Endothelial cell of umbilical vein (primary cell): ENCODE measurements at regions not wholly inside any gene's neighbourhood (a gene's known extent, or its start where the extent isn't known, plus 50 kb on each side); places are given as distances from the start of the nearest gene placed in this dataset.

Experiments used
- BruUV-seq: library from RNA; stranded (reverse); fragments of 400-500 nt; replicated peaks from 2 replicates; lab custom pipeline; 2021; lab: Mats Ljungman, UMichigan
- CTCF ChIA-PET: fragments of 300-600, 350-600 bp; sonication (Branson Sonifier 250); formaldehyde crosslinking; loops from one replicate; lab custom pipeline; 2021; ENCODE audit warnings: antibody characterized with exemption, inconsistent platforms; lab: Charles Lee
- POLR2A ChIA-PET: fragments of 300-600, 350-600 bp; sonication (Branson Sonifier 250); formaldehyde crosslinking; loops from one replicate; lab custom pipeline; 2021; ENCODE audit warnings: antibody characterized with exemption, inconsistent platforms; lab: Charles Lee
- DNase-seq: peaks from one replicate; pipeline ENCODE4 v3.0.0-alpha.2; 2011; ENCODE audit warnings: low read depth, low spot score
- FAIRE-seq: peaks from 2 replicates; lab custom pipeline; 2011; peaks lifted over from hg19 to GRCh38; lab: Jason Lieb, UNC
- H2AFZ ChIP-seq: 2 replicates; pipeline ENCODE4 v1.6.0; 2012; ENCODE audit warnings: low read depth, low read length, control low read depth, inconsistent platforms
- H3K27ac ChIP-seq: 2 replicates; pipeline ENCODE4 v1.5.1; 2011; ENCODE audit warnings: low read depth, mild to moderate bottlenecking, control low read depth, low read length, moderate library complexity; ENCODE audit not compliant: insufficient read depth
- H3K27me3 ChIP-seq, 2 experiments: 2 replicates each; pipeline versions ENCODE4 v1.6.0 to v1.6.1; 2011; ENCODE audit warnings: low read length in 2 of 2, mixed read lengths in 1 of 2; ENCODE audit not compliant: control insufficient read depth in 2 of 2, insufficient read depth in 2 of 2
- H3K36me3 ChIP-seq, 2 experiments: 2 replicates in 1 of 2; 3 replicates in 1 of 2; pipeline ENCODE4 v1.5.1; 2011; ENCODE audit warnings: low read length in 2 of 2, mild to moderate bottlenecking in 1 of 2, moderate library complexity in 1 of 2; ENCODE audit not compliant: control insufficient read depth in 2 of 2, insufficient read depth in 2 of 2; ENCODE audit errors: extremely low read depth in 1 of 2
- H3K4me1 ChIP-seq: 3 replicates; pipeline ENCODE4 v1.5.1; 2011; ENCODE audit warnings: mild to moderate bottlenecking, low read length; ENCODE audit not compliant: control insufficient read depth, insufficient read depth; ENCODE audit errors: extremely low read depth
- H3K4me2 ChIP-seq: 2 replicates; pipeline ENCODE4 v1.6.1; 2011; ENCODE audit warnings: low read length, control low read depth, mixed read lengths; ENCODE audit not compliant: insufficient read depth
- H3K4me3 ChIP-seq, 3 experiments: fragments of 200-600 bp in 1 of 3; sonication (generic), shearing (Covaris generic) in 1 of 3; replicated peaks in 1 of 3; 2 replicates each; pipeline ENCODE4 v1.5.1; 2011 to 2016; ENCODE audit warnings: control low read depth in 3 of 3, low read length in 3 of 3, mild to moderate bottlenecking in 2 of 3, inconsistent platforms in 1 of 3, low read depth in 1 of 3, moderate library complexity in 1 of 3; ENCODE audit not compliant: insufficient read depth in 1 of 3
- H3K79me2 ChIP-seq: 2 replicates; pipeline ENCODE4 v1.6.0; 2012; ENCODE audit warnings: low read length, inconsistent platforms; ENCODE audit not compliant: control insufficient read depth, insufficient read depth
- H3K9ac ChIP-seq: replicated peaks from 2 replicates; pipeline ENCODE3; 2011; ENCODE audit warnings: low read length, control low read depth; ENCODE audit not compliant: insufficient read depth; ENCODE audit errors: extremely low read depth
- H3K9me1 ChIP-seq: replicated peaks from 3 replicates; pipeline ENCODE4 v1.6.0; 2011; ENCODE audit warnings: mild to moderate bottlenecking, low read length; ENCODE audit not compliant: control insufficient read depth, insufficient read depth; ENCODE audit errors: extremely low read depth
- H3K9me3 ChIP-seq: replicated peaks from 2 replicates; pipeline ENCODE4 v1.5.1; 2012; ENCODE audit warnings: low read length, inconsistent platforms; ENCODE audit not compliant: control insufficient read depth, insufficient read depth
- H4K20me1 ChIP-seq: replicated peaks from 2 replicates; pipeline ENCODE3; 2011; ENCODE audit warnings: mild to moderate bottlenecking, low read length; ENCODE audit not compliant: control insufficient read depth, insufficient read depth; ENCODE audit errors: extremely low read depth
- CTCF ChIP-seq, 2 donors: IDR thresholded peaks; 1 replicate in 1 of 2; 2 replicates in 1 of 2; pipeline ENCODE4 v1.5.1; 2011; ENCODE audit warnings: low read length in 2 of 2, mild to moderate bottlenecking in 2 of 2, moderate library complexity in 2 of 2, control low read depth in 1 of 2, inconsistent platforms in 1 of 2, low read depth in 1 of 2; ENCODE audit not compliant: insufficient read depth in 1 of 2; ENCODE audit errors: extremely low read depth in 1 of 2
- EZH2 ChIP-seq: IDR thresholded peaks from 2 replicates; pipeline ENCODE4 v1.6.1; 2012; ENCODE audit warnings: borderline replicate concordance, low read depth, mild to moderate bottlenecking, moderate library complexity, low read length, inconsistent platforms; ENCODE audit not compliant: severe bottlenecking
- FOS ChIP-seq: IDR thresholded peaks from 2 replicates; pipeline ENCODE4 v1.6.1; 2011; ENCODE audit warnings: mild to moderate bottlenecking, low read length, moderate library complexity, borderline replicate concordance; ENCODE audit not compliant: insufficient read depth
- GATA2 ChIP-seq: IDR thresholded peaks from 2 replicates; pipeline ENCODE4 v1.7.0; 2011; ENCODE audit warnings: low read depth, mild to moderate bottlenecking, moderate library complexity, mixed read lengths, low read length; ENCODE audit not compliant: insufficient read length, insufficient read depth
- JUN ChIP-seq: IDR thresholded peaks from 2 replicates; pipeline ENCODE4 v1.6.1; 2011; ENCODE audit warnings: borderline replicate concordance, low read depth; ENCODE audit not compliant: insufficient read length, insufficient read depth
- MYC ChIP-seq: IDR thresholded peaks from one replicate; pipeline ENCODE4 v1.6.1; 2011; ENCODE audit warnings: mild to moderate bottlenecking, low read depth, low read length
- POLR2A ChIP-seq: IDR thresholded peaks from 2 replicates; pipeline ENCODE4 v1.6.1; 2012; ENCODE audit warnings: low read depth, mild to moderate bottlenecking, control low read depth, low read length
- POLR2AphosphoS5 ChIP-seq: IDR thresholded peaks from 2 replicates; pipeline ENCODE4 v1.6.1; 2012; ENCODE audit warnings: low read depth, mild to moderate bottlenecking, control low read depth, low read length, moderate library complexity; ENCODE audit not compliant: insufficient read depth
- dilution Hi-C: fragments of 300-500 bp; cut with MboI; formaldehyde crosslinking; loops from one replicate; pipeline ENCODE4 v1.15.0; 2019; ENCODE audit warnings: low sequenced_read_pairs; ENCODE audit not compliant: extremely low pct_ligation_motif_present
- intact Hi-C: fragments of 100-400 bp; cut with micrococcal nuclease; formaldehyde crosslinking; loops from one replicate; pipeline ENCODE4 v1.10.0; 2022
- TF ChIP-seq, protein P1 (sequence below): IDR thresholded peaks from 2 replicates; pipeline ENCODE4 v1.6.1; 2011; ENCODE audit not compliant: insufficient read depth, insufficient read length

- Histone ChIP-seq H3K36me3 (no peaks in the 10 kb centered on the region), H3K9me3 (no peaks in the 10 kb centered on the region), H3K4me3 (no peak overlapping the region), H2AFZ (no peak overlapping the region), H3K27ac (no peak overlapping the region), H3K27me3 (no peaks in the 10 kb centered on the region), H4K20me1 (no peaks in the 10 kb centered on the region), H3K9ac (no peak overlapping the region), H3K9me1 (no peaks in the 10 kb centered on the region), H3K4me2 (no peak overlapping the region), H3K79me2 (no peaks in the 10 kb centered on the region), H3K4me1 (no peaks in the 10 kb centered on the region)
- DNase-seq (no peak), FAIRE-seq (no peak)
- no TSS peak for BruUV-seq
- dilution Hi-C loops = no loop called here
- intact Hi-C loops = no loop called here
- TF ChIP-seq JUN (no peak), EZH2 (no peak), MYC (no peak), GATA2 (no peak), CTCF (IDR thresholded peaks at IDR 0.05; ENCODE audit: extremely low read depth in 1 of 2, insufficient read depth in 1 of 2, low read depth in 1 of 2, low read length in 2 of 2) (no peak), FOS (no peak), POLR2AphosphoS5 (no peak), POLR2A (no peak)
- TF ChIP-seq, protein P1, sequence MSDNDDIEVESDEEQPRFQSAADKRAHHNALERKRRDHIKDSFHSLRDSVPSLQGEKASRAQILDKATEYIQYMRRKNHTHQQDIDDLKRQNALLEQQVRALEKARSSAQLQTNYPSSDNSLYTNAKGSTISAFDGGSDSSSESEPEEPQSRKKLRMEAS = no peak
- ChIA-PET CTCF (no interaction called here), POLR2A (no interaction called here)
These were observed 205.9 kb downstream of the SEC23IP start for GRCh38 chr10:120098232-120098930.
